ENCODE measurements at regions not wholly inside any gene's neighbourhood (a gene's known extent, or its start where the extent isn't known, plus 50 kb on each side); places are given as distances from the start of the nearest gene placed in this dataset.

DNA sequence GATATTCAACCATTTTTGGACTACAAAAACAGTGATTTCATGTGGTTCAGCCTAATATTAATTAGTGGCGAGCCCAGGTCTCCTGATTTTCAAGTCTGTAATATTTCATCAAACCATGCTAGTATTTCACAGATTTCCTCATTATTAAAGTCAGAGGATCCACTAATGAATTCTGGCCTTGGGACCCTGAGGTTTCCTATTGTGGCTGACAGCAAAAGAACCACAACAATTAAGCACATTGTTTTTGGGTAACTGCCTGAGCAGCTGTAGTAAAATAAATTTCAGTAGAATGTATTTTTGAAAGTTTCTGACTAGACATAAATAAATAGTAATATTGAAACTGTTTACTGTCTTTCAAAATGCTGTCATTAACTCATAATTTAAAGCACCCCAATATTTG lies 630.7 kb upstream of the MMS22L start:
- no peak for TF ChIP-seq EZH2phosphoT487 (IDR thresholded peaks at IDR 0.05; ENCODE audit: insufficient read depth, low read depth)
- TF ChIP-seq EZH2 (IDR thresholded peaks at IDR 0.05; ENCODE audit: insufficient read depth, poor library complexity, severe bottlenecking): no peak

Measured in GM23248 (cell line).